ENCODE measurements at regions not wholly inside any gene's neighbourhood (a gene's known extent, or its start where the extent isn't known, plus 50 kb on each side); places are given as distances from the start of the nearest gene placed in this dataset.
A peak's percentile ranks its signal among the peaks of the same experiment; 100 is the strongest.

GRCh38 chr4:152038238-152038637 lies 277.4 kb upstream of the GATB start:
- Histone ChIP-seq H2AFZ (ENCODE audit: low read length) (no peak overlapping the region), H3K36me3 (ENCODE audit: low read depth, low read length) (no peaks in the 10 kb centered on the region), H3K27ac (ENCODE audit: low read length) (peak overlapping the region; percentile 60), H3K4me1 (ENCODE audit: insufficient read depth, low read length) (peaks cover 23% of the 10 kb centered on the region), H3K4me3 (ENCODE audit: low read length) (no peak overlapping the region), H3K4me2 (ENCODE audit: low read length) (peak overlapping the region; percentile 49), H3K79me2 (ENCODE audit: low read length) (no peaks in the 10 kb centered on the region), H3K9me2 (replicated peaks; ENCODE audit: low read length) (no peaks in the 10 kb centered on the region), H3K9me3 (ENCODE audit: low read length) (no peaks in the 10 kb centered on the region), H3K27me3 (ENCODE audit: low read length) (no peaks in the 10 kb centered on the region), H3K9ac (ENCODE audit: low read length) (no peak overlapping the region; the same call in 1 of the 2 replicates), H4K20me1 (ENCODE audit: low read length) (no peaks in the 10 kb centered on the region), H3F3A (ENCODE audit: low read length, unreplicated experiment) (no peaks in the 10 kb centered on the region)
- DNase-seq (peak; percentile 74), ATAC-seq (peak; percentile 98)
- POLR2A ChIA-PET (ENCODE audit: unreplicated experiment): no interaction called here
- BruUV-seq (replicated peaks): no TSS peak
- TF ChIP-seq EZH2phosphoT487 (IDR thresholded peaks at IDR 0.05; ENCODE audit: borderline replicate concordance, low read length): no peak
- no peak for TF ChIP-seq EZH2 (IDR thresholded peaks at IDR 0.05; ENCODE audit: low read length, unreplicated experiment)
- TF ChIP-seq CTCF (conservative IDR thresholded peaks at IDR 0.05; ENCODE audit: low read depth, low read length): no peak
- intact Hi-C loops (cut with micrococcal nuclease): loop anchor here (2.0 kb wide), 1 partner anchor 27 kb away; no protein-coding TSS in a partner anchor
- CTCF ChIA-PET: interaction anchor here (0.6 kb wide), 1 partner anchor 1171 kb away, joined by 3 read pairs; no protein-coding TSS in a partner anchor

- no peaks in the 10 kb centered on the region for H3K27me3 ChIP-seq (ENCODE audit: low read length)
- intact Hi-C loops (cut with micrococcal nuclease): no loop called here
- BruUV-seq (replicated peaks): no TSS peak
- no peaks in the 10 kb centered on the region for H3K9me2 ChIP-seq (replicated peaks; ENCODE audit: low read length)
- ChIA-PET CTCF (no interaction called here), POLR2A (ENCODE audit: unreplicated experiment) (no interaction called here)
- H3K4me2 ChIP-seq (ENCODE audit: low read length): no peak overlapping the region
- H3F3A ChIP-seq (ENCODE audit: low read length, unreplicated experiment): no peaks in the 10 kb centered on the region
- no peak overlapping the region for H2AFZ ChIP-seq (ENCODE audit: low read length)
- peaks cover 23% of the 10 kb centered on the region for H3K4me1 ChIP-seq (ENCODE audit: insufficient read depth, low read length)
- H3K27ac ChIP-seq (ENCODE audit: low read length): peak overlapping the region; percentile 60
- H3K9me3 ChIP-seq (ENCODE audit: low read length): no peaks in the 10 kb centered on the region
- no peak for DNase-seq
- H3K4me3 ChIP-seq (ENCODE audit: low read length): no peak overlapping the region
- no peaks in the 10 kb centered on the region for H3K79me2 ChIP-seq (ENCODE audit: low read length)
- ATAC-seq: no peak
- H3K9ac ChIP-seq (ENCODE audit: low read length): no peak overlapping the region
- H4K20me1 ChIP-seq (ENCODE audit: low read length): no peaks in the 10 kb centered on the region
- TF ChIP-seq CTCF (conservative IDR thresholded peaks at IDR 0.05; ENCODE audit: low read depth, low read length) (no peak), EZH2 (IDR thresholded peaks at IDR 0.05; ENCODE audit: low read length, unreplicated experiment) (no peak), EZH2phosphoT487 (IDR thresholded peaks at IDR 0.05; ENCODE audit: borderline replicate concordance, low read length) (no peak)
- H3K36me3 ChIP-seq (ENCODE audit: low read depth, low read length): no peaks in the 10 kb centered on the region
Measured at GRCh38 chr4:152037435-152037834, 276.6 kb upstream of the GATB start.

DNA sequence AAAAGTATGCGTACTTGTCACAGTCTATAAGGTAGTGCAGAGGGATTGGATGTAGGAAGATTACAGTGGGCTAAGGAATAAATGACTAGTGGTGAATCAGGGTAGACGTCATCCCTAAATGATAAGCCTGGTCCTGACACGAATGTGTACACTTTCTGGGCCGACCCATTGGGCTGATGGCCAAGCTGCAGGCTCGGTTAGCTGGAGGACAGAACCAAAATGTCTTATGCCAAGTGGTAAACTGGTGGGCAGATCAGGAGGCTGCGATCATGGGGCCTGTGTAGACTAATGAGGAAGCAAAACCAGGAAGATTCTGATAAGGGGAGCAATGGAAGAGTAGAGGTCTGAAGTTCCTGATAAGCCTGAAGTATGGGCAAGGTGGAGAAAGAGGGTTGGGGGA lies 272.8 kb upstream of the GATB start:
- Histone ChIP-seq H2AFZ (ENCODE audit: low read length) (no peak overlapping the region), H3K27me3 (ENCODE audit: low read length) (no peaks in the 10 kb centered on the region), H3K27ac (ENCODE audit: low read length) (no peak overlapping the region), H3K4me2 (ENCODE audit: low read length) (no peak overlapping the region), H3K9me2 (replicated peaks; ENCODE audit: low read length) (no peaks in the 10 kb centered on the region), H3K9me3 (ENCODE audit: low read length) (no peaks in the 10 kb centered on the region), H3K4me3 (ENCODE audit: low read length) (no peak overlapping the region), H3K36me3 (ENCODE audit: low read depth, low read length) (no peaks in the 10 kb centered on the region), H3K79me2 (ENCODE audit: low read length) (no peaks in the 10 kb centered on the region), H3F3A (ENCODE audit: low read length, unreplicated experiment) (no peaks in the 10 kb centered on the region), H3K9ac (ENCODE audit: low read length) (no peak overlapping the region), H3K4me1 (ENCODE audit: insufficient read depth, low read length) (peaks cover 12% of the 10 kb centered on the region), H4K20me1 (ENCODE audit: low read length) (no peaks in the 10 kb centered on the region)
- no peak for DNase-seq
- ChIA-PET POLR2A (ENCODE audit: unreplicated experiment) (no interaction called here), CTCF (no interaction called here)
- intact Hi-C loops (cut with micrococcal nuclease): no loop called here
- BruUV-seq (replicated peaks): no TSS peak
- TF ChIP-seq EZH2phosphoT487 (IDR thresholded peaks at IDR 0.05; ENCODE audit: borderline replicate concordance, low read length) (no peak), CTCF (conservative IDR thresholded peaks at IDR 0.05; ENCODE audit: low read depth, low read length) (no peak), EZH2 (IDR thresholded peaks at IDR 0.05; ENCODE audit: low read length, unreplicated experiment) (no peak)
- ATAC-seq: no peak

All from PC-3 (cell line).